Gastroesophageal sphincter (tissue), 4 donors: ENCODE measurements at regions not wholly inside any gene's neighbourhood (a gene's known extent, or its start where the extent isn't known, plus 50 kb on each side); places are given as distances from the start of the nearest gene placed in this dataset.
A peak's percentile ranks its signal among the peaks of the same experiment; 100 is the strongest.

Experiments used
- ATAC-seq: fragments of 150-250 bp; one replicate; pipeline ENCODE4 v1.9.1; 2016; ENCODE audit warnings: mild to moderate bottlenecking, moderate library complexity
- H3K27ac ChIP-seq, 4 donors: fragments of 200-600 bp; sonication (generic) in 3 of 4; 1 replicate in 3 of 4; 2 replicates in 1 of 4; pipeline ENCODE4 v1.5.1; 2016 to 2019
- H3K27me3 ChIP-seq: fragments of 200-600 bp; sonication (generic); one replicate; pipeline ENCODE4 v1.5.1; 2019
- H3K36me3 ChIP-seq, 2 donors: fragments of 200-600 bp; sonication (generic); one replicate each; pipeline ENCODE4 v1.5.1; 2019; ENCODE audit warnings: control low read depth in 1 of 2
- H3K4me1 ChIP-seq, 3 donors: fragments of 200-600 bp; sonication (generic); 1 replicate in 2 of 3; 2 replicates in 1 of 3; pipeline ENCODE4 v1.5.1; 2016 to 2019; ENCODE audit warnings: control low read depth in 2 of 3
- H3K4me3 ChIP-seq, 2 donors: fragments of 200-600 bp; sonication (generic); one replicate each; pipeline ENCODE4 v1.5.1; 2019; ENCODE audit warnings: mild to moderate bottlenecking in 1 of 2, moderate library complexity in 1 of 2
- H3K9me3 ChIP-seq, 3 donors: fragments of 200-600 bp; sonication (generic); one replicate each; pipeline ENCODE4 v1.5.1; 2017 to 2019; ENCODE audit warnings: control low read depth in 2 of 3
- EP300 ChIP-seq: sonication (generic); formaldehyde crosslinking; IDR thresholded peaks from one replicate; pipeline ENCODE4 v1.6.1; 2017; ENCODE audit warnings: antibody characterized with exemption, mild to moderate bottlenecking
- POLR2A ChIP-seq, 2 donors: fragments of 450-650 bp; IDR thresholded peaks; one replicate each; pipeline ENCODE4 v1.6.1; 2017; ENCODE audit warnings: antibody characterized with exemption in 2 of 2, mild to moderate bottlenecking in 2 of 2, moderate library complexity in 1 of 2
- POLR2AphosphoS5 ChIP-seq: sonication (generic); formaldehyde crosslinking; IDR thresholded peaks from one replicate; pipeline ENCODE4 v1.6.1; 2017; ENCODE audit warnings: antibody characterized with exemption
- WGBS, 2 donors: methylation state at CpG; one replicate each; pipeline ENCODE4 v1.1.5; 2018; ENCODE audit warnings: low coverage in 1 of 2; 5-methylcytosine and 5-hydroxymethylcytosine counted together
- TF ChIP-seq, protein P1 (sequence below), 4 experiments: fragments of 200-600 bp in 2 of 4; fragments of 450-650 bp in 2 of 4; sonication (generic) in 1 of 4; IDR thresholded peaks; one replicate each; pipeline ENCODE4 v1.5.1; 2017 to 2019; ENCODE audit warnings: antibody characterized with exemption in 4 of 4, mild to moderate bottlenecking in 2 of 4, moderate library complexity in 2 of 4

DNA sequence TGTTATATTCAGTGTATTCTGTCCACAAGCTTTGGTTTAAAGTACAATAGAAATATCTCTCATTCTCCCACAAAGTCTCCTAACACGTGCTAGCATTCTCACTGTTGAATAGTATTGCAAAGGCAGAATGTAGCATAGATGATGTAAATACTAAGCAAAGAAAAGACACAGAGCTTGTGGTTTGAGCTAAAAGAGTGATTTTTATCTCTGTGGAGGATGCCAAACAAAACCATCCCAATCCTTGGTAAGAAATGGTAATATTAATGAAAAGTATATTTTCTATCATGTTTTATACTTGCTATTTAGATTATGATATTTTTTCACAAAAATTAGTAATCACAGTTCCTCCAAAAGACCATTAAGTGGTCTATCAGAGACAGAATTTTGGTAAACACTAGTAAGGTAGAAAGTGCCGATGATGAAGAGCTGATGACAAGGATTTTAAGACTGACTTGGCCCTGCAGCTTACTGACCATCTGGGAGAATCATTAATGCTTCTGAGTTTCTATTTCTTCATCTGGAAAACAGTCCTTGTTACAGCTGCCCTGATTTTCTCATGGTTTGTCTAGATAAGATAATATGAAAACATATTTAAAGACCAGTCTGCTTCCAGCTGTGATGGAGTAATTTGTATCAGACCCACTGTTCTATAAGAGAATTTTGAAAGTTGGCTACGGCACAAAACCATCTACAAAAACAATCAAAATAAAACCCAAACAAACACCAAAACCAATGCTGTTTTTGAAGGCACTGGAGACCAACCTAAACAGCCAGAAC lies 510.2 kb downstream of the SPATA31D1 start:
- no peak for ATAC-seq
- Histone ChIP-seq H3K9me3 (no peaks in the 10 kb centered on the region), H3K36me3 (no peaks in the 10 kb centered on the region), H3K4me1 (no peaks in the 10 kb centered on the region), H3K27me3 (no peaks in the 10 kb centered on the region), H3K4me3 (no peak overlapping the region), H3K27ac (no peak overlapping the region)
- TF ChIP-seq POLR2AphosphoS5 (no peak), EP300 (no peak), POLR2A (IDR thresholded peaks at IDR 0.05) (no peak)
- TF ChIP-seq, protein P1, sequence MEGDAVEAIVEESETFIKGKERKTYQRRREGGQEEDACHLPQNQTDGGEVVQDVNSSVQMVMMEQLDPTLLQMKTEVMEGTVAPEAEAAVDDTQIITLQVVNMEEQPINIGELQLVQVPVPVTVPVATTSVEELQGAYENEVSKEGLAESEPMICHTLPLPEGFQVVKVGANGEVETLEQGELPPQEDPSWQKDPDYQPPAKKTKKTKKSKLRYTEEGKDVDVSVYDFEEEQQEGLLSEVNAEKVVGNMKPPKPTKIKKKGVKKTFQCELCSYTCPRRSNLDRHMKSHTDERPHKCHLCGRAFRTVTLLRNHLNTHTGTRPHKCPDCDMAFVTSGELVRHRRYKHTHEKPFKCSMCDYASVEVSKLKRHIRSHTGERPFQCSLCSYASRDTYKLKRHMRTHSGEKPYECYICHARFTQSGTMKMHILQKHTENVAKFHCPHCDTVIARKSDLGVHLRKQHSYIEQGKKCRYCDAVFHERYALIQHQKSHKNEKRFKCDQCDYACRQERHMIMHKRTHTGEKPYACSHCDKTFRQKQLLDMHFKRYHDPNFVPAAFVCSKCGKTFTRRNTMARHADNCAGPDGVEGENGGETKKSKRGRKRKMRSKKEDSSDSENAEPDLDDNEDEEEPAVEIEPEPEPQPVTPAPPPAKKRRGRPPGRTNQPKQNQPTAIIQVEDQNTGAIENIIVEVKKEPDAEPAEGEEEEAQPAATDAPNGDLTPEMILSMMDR (IDR thresholded peaks at IDR 0.05): no peak
- 70 to 71% methylated on average over 2 to 3 of the region's 3 CpGs for WGBS, 2 donors

DNA sequence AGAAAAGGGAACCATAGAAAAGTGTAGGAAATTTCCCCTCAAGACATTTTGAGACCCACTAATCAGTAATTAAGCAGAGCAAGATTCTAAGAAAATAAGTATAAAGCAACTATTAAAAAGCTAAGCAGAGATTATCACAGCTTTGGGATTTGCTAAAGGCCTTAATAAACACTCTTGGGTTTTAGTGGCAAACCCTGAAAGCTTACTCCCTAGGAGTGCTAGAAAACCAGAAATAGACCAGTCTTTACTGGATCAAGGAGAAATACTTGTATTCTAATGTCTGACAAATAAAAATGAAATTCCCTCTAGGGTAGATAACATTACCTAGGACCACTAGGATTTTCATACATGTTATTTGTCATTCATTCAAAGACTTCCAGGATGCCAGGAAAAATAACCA lies 510.8 kb downstream of the SPATA31D1 start:
- Histone ChIP-seq H3K9me3 (no peaks in the 10 kb centered on the region), H3K27me3 (no peaks in the 10 kb centered on the region), H3K4me1 (no peaks in the 10 kb centered on the region), H3K27ac (no peak overlapping the region), H3K4me3 (no peak overlapping the region), H3K36me3 (no peaks in the 10 kb centered on the region)
- ATAC-seq: no peak
- TF ChIP-seq EP300 (no peak), POLR2A (IDR thresholded peaks at IDR 0.05) (no peak), POLR2AphosphoS5 (no peak)
- TF ChIP-seq, protein P1 (IDR thresholded peaks at IDR 0.05): no peak

DNA sequence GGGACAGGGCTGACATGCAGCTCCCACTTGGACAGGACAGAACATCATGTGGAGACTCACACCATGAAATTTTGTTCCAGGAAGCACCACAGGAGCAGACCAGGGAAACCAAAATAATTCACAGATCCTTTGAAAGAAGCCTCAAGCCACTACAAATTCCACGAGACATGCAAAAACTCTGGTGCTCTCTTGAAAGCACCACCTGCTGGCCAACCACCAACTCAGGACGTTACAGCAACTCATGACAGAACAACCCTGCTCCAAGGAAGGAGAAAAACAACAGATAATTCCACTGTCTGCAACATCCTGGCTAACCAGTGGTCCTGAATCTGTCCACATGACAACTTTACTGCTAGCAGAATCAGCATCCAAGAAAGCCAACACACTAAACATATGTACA lies 516.0 kb downstream of the SPATA31D1 start:
- H3K27ac ChIP-seq: no peak overlapping the region
- H3K4me3 ChIP-seq: no peak overlapping the region
- ATAC-seq: no peak
- no peaks in the 10 kb centered on the region for H3K27me3 ChIP-seq
- TF ChIP-seq EP300 (no peak), POLR2A (IDR thresholded peaks at IDR 0.05) (no peak), POLR2AphosphoS5 (no peak)
- TF ChIP-seq, protein P1 (IDR thresholded peaks at IDR 0.05): no peak
- WGBS, 2 donors: 67 to 78% methylated on average over 1 of the region's 2 CpGs
- no peaks in the 10 kb centered on the region for H3K36me3 ChIP-seq
- no peaks in the 10 kb centered on the region for H3K4me1 ChIP-seq
- H3K9me3 ChIP-seq: peaks cover 0 to 7% (median 0%) of the 10 kb centered on the region in 3 donors

DNA sequence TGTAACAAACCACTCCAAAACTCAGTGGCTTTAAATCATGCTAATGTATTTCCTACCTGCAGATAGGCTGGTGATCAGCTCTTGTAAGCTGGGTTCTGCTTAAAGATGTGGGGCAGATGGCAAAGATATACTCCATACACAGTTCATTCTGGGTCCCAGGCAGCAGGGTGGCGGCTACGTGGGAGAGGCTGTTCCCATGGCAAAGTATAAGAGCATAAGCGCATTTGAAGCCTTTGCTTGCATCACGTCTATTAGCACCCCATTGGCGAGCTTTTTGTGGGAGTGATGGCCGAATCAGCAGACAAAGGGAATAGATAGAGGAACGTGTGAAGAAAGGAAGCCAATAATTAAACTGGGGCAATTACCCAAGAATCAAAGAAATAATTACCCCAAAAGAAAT lies 523.1 kb downstream of the SPATA31D1 start:
- H3K4me1 ChIP-seq: peaks cover 0 to 25% (median 14%) of the 10 kb centered on the region in 3 donors
- H3K4me3 ChIP-seq: no peak overlapping the region
- H3K9me3 ChIP-seq: no peaks in the 10 kb centered on the region
- ATAC-seq: no peak
- TF ChIP-seq EP300: no peak
- TF ChIP-seq POLR2AphosphoS5: no peak
- TF ChIP-seq POLR2A (IDR thresholded peaks at IDR 0.05): no peak
- TF ChIP-seq, protein P1 (IDR thresholded peaks at IDR 0.05): no peak
- WGBS, 2 donors: 87 to 100% methylated on average over 5 to 7 of the region's 7 CpGs
- no peak overlapping the region for H3K27ac ChIP-seq
- H3K36me3 ChIP-seq: no peaks in the 10 kb centered on the region
- H3K27me3 ChIP-seq: no peaks in the 10 kb centered on the region

DNA sequence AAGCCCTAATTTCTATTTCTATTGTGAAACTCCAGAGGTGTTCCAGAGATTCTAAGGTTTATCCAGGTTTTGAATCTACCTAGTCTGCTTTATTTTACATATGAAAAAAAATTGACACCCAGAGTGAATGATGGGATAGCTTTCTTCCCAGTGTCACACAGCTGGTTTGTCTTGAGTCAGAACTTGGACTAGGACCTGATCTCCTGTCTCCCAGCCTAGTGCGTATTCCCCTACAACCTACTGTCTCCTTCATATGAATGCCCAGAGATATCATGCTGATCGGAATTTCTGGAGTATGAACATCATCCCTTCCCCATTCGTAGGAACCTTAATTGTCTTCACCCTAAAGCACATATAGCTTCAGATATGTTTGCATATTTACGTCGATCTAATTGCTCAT lies 524.2 kb downstream of the SPATA31D1 start:
- TF ChIP-seq EP300: no peak
- no peak for TF ChIP-seq POLR2A (IDR thresholded peaks at IDR 0.05)
- no peak for TF ChIP-seq POLR2AphosphoS5
- TF ChIP-seq, protein P1 (IDR thresholded peaks at IDR 0.05): no peak
- Histone ChIP-seq H3K4me1 (peaks cover 0 to 25% (median 14%) of the 10 kb centered on the region in 3 donors), H3K27ac (peak overlapping the region in 3 of 4 donors; percentile 28 to 67 (median 52)), H3K4me3 (no peak overlapping the region), H3K36me3 (no peaks in the 10 kb centered on the region), H3K9me3 (no peaks in the 10 kb centered on the region), H3K27me3 (no peaks in the 10 kb centered on the region)
- 61% methylated on average over 5 of the region's 5 CpGs; no CpG with 5 or more reads in 1 of the 2 donors for WGBS, 2 donors
- ATAC-seq: no peak
